Inflammatory macrophage (primary cell): ENCODE measurements at regions not wholly inside any gene's neighbourhood (a gene's known extent, or its start where the extent isn't known, plus 50 kb on each side); places are given as distances from the start of the nearest gene placed in this dataset.

Experiments
- DNase-seq, 2 donors: peaks; one replicate each; pipeline ENCODE4 v3.0.0-alpha.2; 2020 to 2022

- DNase-seq: peak; percentile 58 to 80
Measured at GRCh38 chr20:24763386-24764026, 185.6 kb upstream of the CST7 start.

DNA sequence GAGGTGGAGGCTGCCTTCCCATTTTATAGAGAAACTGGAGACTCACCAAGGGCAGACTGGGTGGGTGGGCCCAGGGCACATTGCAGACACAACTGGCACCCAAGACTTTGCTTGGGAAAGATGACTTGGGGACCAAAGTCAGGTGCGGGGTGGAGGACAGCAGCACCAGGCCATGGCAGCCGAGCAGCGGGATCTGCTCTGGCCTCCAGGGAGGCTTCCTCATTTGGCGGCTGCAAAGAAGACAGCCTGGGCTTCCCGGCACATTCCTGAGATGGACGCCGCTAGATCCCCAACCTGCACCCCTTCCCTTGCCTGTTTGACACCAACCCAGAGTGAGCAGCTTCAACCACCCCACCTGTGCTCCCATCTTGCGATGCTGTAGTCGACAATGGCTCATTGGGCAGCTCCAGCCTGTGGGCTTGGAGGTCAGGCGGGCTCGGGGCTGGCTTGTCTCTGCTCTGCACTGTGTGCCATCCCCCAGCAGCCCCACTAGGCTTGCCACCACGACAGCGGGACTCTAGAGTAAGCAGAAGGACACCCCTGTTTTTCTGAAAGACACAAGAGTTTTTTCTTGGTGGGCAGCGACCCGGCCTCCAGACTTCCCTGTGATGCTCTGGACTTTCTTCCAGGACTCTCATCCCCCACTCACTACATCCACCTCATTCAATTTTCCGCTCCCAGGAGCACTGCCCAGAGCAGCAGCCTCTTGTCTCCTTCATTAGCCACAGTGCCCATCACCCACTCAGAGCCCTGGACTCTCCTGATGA is 184.9 kb upstream of the CST7 start:
- DNase-seq: no peak

DNA sequence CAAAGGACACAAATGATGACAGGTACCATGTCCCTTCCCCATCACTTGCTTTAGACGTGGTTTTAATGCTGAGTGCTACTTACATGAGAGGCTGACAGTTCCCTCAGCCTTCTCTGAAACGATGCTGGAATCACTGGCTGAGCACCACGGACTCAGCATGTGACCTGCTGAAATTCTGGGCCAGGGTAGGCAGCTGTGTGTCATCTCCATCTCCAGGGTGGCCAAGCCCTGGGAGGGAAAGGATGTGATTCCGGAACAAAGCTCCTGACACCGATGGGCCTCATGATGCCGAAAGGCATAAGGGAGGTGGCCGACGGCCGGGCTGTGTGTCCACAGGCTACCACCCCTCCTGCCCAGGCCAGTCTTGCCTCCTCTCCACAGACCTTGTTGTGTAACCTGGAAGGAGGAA is 184.3 kb upstream of the CST7 start:
- no peak for DNase-seq

DNA sequence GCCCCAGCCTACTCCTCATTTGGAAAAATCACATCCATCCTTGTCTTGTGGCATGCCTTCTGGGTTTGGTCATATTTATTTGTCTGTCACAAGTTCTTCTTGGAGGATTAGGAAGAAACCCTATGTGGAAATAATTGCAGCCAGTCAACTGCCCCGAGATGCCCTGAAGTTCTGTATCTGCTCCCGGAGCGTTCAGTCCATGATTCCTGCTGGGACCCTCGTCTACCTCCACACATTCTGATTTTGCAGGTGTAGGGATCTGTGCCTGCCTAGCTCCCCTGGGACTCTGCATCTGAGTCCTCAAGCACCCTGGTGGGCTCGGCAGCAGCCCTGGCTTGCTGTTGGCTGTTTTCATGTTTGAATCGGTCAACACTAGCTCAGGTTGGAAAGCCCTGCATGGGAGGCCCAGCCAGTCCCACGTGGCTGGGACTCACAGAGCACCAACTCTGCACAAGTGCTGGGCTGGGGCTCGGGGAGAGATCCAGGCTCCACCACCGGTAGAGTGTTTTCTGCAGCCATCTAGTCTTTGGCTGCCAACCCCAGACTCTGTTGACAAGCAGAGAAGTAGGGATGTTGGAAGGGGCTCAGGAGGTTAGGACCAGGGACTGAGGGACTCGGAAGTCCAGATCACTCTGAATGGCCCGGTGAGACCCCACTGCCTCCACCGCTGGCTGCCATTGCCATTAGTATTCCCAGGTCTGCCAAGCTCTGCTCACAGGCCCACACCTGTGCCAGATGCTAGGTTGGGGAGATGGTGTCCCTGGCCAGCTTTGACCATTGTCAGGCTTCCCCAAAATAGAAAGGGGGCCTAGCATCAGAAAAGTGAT is 183.5 kb upstream of the CST7 start:
- DNase-seq: no peak

- no peak for DNase-seq
Measured at GRCh38 chr20:24766143-24766527, 182.9 kb upstream of the CST7 start.

GRCh38 chr20:24766826-24767622 is 182.0 kb upstream of the CST7 start:
- no peak for DNase-seq

DNA sequence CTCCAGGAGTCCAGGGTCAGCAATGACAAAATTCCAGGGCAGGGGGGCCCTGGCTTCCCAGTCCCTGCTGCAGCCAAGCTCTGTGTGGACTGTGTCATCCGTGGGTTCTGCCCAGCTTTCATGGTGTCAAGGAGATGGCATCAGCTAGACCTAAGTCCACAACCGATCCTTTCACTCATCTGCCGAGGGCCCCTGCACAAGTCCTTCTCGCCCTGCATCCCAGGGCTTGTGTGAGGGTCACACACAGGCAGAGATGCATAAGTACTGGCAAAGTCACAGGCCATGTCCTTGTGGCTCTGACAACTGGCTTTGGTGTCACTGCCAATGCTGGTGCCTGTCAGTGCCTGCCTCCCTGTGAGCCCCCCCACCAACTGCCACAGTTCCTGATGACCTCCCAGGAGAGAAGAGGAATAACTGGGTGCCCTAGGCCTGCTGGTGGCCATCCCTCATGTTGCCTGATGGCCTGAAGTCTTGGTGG is 181.4 kb upstream of the CST7 start:
- DNase-seq: no peak

- peak; percentile 29 to 63 for DNase-seq
Measured at GRCh38 chr20:24768201-24768636, 180.8 kb upstream of the CST7 start.

- no peak for DNase-seq
Measured at GRCh38 chr20:24768713-24769601, 180.1 kb upstream of the CST7 start.

GRCh38 chr20:24769878-24770627 is 179.0 kb upstream of the CST7 start:
- DNase-seq: no peak

DNA sequence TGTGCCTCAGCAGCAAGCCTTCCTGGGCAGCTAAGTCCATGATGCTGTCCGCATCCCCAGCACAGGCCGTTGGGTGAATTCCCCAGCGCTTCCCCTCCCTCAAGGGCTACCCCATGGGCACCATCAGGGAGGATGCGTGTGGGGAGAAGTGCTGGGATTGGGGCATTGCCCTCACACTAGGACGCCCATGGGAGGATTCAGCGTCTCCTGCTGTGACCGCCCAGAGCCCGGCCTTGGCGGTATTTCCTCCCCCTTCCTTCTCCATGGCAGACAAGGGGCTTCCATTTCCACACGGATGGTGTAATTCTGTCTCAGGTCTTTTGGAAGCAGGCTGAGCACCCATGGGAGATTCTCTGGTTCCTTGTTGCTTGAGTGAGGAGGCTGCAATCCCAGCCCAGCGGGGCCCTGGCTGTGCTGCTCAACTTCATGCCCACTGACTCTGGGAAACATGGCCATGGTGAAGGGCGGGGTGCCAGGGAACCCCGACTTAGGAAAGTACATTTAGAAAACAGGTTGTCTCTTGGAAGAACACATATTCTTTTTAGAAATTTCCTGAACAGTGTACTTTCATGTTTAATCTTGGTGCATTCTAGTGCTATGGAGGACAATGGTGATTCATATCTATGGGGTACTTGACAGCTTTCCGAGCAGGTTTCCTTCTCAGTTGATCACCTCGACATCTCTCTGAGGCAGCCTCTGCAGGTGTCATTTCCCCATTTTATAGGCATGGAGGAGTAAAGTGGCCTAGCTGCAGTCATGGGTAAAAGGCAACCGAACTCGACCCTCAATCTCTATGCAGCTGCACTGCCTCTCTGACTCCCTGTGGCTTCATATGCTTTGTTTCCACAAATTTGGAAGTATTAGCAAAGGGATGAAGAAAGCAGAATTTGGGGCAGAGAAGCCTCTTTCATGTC is 178.2 kb upstream of the CST7 start:
- DNase-seq: no peak

DNA sequence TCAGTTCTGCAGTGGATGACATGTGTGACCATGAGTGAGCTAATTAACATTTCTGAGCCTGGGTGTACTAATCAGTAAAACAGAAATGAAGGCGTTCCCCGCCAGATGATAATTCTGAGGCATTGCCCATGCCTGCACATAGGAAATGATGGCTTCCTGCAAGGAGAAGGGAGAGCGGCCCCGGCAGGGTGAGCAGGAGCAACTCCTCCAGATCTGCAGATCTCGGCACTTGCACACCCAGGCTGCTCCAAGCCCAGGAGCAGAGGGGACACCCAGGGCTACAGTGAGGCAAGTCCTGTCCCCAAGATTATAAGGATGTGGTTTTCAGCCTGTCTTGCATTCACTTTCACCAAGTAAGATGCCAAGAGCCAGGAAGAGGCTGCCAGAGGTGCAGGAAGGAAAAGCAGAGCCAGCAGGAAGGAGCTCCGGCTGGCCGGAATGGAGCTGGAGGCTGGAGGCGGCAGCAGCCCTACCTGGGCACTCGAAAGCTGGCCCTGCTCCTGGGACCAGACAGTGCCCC is 177.5 kb upstream of the CST7 start:
- DNase-seq: no peak

GRCh38 chr20:24772667-24773066 is 176.4 kb upstream of the CST7 start:
- DNase-seq: no peak

GRCh38 chr20:24773168-24773567 is 175.9 kb upstream of the CST7 start:
- no peak for DNase-seq

DNA sequence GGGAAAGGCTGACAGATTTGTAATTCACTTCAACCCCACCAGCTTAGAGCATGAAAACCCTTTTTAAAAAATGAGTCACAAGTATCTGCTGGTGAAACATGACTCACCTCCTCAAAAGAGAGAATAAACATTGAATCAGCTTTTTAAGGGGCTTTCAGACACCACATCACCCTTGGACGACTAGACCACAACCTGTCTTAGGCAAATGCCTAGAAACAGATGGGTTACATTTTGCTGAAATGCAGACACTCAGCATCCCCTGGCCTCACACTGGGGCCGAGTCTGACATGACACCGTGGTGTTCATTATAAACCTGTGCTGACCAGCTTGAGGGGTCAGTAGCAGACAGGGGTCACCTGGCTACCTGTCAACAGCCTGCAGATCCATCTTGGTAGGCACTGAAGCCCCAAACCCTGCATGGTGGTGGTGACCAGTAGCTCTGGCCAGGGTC is 175.3 kb upstream of the CST7 start:
- DNase-seq: peak; percentile 35 to 53

GRCh38 chr20:24775966-24776365 is 173.1 kb upstream of the CST7 start:
- no peak for DNase-seq

DNA sequence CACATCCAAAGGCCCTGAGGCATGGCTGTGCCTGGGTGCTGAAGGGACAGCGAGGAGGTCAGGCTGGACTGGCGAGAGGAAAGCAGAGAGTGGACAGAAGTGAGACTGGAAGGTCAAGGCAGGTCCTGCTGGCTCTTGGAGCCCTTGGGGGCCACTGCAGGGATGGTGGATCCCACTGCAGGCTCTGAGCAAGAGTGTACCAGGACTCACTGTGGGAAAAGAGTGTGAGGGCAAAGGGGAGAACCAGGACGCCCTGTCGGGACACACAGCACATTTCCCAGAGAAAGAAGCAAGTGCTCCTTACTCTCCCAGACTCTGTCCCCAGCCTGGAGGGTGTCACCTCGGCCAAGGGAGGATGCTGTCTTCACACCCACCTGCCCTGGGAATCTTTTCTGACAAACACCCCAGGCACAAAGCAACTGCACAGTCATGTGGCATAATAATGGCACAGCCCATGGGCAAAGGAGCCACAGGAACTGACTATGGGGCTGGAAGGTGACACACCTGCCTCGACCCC is 172.3 kb upstream of the CST7 start:
- no peak for DNase-seq

DNA sequence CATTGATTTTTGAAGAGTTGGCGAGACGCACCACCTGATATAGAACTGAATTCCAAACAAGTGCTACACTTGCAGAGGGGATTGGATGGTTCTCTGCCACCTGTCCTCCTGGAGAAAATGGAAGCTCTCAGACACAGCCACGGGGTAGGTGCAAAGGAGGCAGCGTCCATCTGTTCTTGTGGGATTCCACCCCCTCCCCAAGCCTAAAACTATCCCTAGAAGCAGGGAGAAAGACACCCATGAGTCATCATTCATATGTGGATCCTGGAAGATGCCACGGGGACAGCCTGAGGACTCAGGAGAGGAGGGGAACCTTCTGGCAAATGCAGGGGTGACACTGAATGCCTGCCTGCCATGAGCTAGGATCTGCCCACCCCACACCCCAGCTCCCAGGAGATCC is 171.3 kb upstream of the CST7 start:
- DNase-seq: no peak

- DNase-seq: no peak
Measured at GRCh38 chr20:24778585-24779031, 170.5 kb upstream of the CST7 start.
